ENCODE measurements at regions not wholly inside any gene's neighbourhood (a gene's known extent, or its start where the extent isn't known, plus 50 kb on each side); places are given as distances from the start of the nearest gene placed in this dataset.
A peak's percentile ranks its signal among the peaks of the same experiment; 100 is the strongest.
"Not testable (repeated sequence)": the region's sequence is repeated elsewhere in the genome, so short reads cannot be mapped to it uniquely, and the experiment has no call there.

DNA sequence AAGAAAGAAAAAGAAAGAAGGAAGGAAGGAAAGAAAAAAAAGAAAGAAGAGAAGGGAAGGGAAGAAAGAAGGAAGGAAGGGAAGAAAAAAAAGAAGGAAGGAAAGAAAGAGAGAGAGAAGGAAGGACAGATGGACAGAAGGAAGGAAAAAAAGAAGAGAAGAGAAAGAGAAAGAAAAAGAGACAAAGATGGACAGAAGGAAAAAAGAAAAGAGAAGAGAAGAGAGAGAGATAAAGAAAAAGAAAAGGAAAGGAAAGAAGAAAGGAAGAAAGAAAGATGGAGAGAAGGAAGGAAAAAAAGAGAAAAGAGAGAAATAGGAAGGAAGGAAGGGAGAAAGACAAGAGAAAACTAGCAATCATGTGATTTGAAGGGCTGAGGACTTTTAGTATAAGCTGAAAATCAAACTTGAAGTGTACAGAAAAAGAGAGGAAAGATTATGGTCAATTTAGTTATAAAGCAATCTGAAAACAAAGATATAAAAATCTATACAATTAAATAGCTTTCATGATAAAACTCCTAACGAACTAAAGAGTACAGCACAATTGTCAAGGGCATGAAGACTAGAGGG, 115.3 kb downstream of the LTN1 start:
- no peak for DNase-seq
- no peak for TF ChIP-seq GATA1 (IDR thresholded peaks at IDR 0.05; ENCODE audit: low read depth, low read length)

DNA sequence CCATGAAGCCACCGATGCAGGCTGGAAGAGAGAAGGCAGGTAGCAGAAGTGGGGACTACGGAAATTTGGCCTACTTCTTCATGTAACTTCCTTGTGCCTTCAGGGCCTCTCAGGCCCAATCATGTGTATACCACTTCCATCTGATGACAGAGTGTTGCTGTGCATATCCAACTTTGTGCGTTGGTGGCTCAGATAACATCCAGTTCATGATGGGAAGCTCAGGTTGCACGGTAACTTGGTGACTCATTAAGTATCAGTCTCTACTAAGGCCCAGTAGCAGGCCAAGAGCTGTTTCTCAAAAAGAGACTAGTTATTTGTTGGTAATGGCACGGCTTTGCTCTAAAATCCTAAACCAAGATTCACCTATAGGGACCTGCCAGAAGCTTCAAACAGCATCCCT, 117.6 kb downstream of the LTN1 start:
- DNase-seq, result peak in 1 of 2 experiments; percentile 3
- TF ChIP-seq POLR2A (IDR thresholded peaks at IDR 0.05; ENCODE audit: low read length) (no peak), GATA1 (IDR thresholded peaks at IDR 0.05; ENCODE audit: low read depth, low read length) (no peak)

DNA sequence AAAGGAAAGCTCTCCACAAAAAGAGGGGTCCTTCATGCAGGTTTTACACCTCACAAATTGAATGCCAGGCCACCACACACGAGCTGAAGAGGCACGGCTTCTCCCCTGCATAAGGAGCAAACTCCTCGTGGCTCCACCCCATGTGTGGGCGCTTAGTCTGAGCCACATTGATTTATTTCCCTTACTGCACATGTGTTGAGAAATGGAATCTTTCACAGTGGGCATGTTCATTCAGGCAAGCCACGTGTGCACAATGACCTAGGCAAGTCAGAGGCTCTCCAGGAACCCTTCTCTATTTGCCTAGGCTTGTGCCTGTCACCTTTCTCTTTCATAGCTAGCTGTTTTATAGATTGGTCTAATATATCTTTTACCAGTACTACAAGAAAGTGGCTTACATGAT, 120.5 kb downstream of the LTN1 start:
- DNase-seq, result no peak
- TF ChIP-seq POLR2A (IDR thresholded peaks at IDR 0.05; ENCODE audit: low read length) (no peak), GATA1 (IDR thresholded peaks at IDR 0.05; ENCODE audit: low read depth, low read length) (no peak)

DNA sequence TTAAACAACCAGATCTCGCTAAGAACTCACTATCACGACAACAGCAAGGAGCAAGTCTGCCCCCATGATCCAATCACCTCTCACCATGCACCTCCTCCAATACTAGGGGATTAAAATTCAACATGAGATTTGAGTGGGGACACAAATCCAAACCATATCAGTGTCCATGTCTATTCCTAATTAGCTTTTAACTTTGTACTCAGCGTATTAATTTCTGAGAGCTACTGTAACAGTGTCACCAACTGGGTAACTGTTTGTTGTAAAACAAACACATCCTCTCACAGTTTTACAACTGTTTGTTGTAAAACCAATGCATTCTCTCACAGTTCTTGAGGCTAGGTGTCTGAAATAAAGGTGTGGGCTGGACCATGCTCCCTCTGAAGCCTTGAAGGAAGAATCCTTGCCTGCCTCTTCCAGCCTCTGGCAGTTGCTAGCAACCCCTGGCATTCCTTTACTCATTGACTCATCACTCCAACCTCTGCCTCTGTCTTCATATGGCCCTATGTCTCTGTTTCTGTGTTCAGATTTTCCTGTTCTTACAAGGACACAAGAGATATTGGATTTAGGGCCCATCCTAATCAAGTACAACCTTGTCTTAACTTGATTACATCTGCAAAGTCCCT, 121.2 kb downstream of the LTN1 start:
- TF ChIP-seq GATA1 (IDR thresholded peaks at IDR 0.05; ENCODE audit: low read depth, low read length) (no peak), POLR2A (IDR thresholded peaks at IDR 0.05; ENCODE audit: low read length) (no peak)
- no peak for DNase-seq

DNA sequence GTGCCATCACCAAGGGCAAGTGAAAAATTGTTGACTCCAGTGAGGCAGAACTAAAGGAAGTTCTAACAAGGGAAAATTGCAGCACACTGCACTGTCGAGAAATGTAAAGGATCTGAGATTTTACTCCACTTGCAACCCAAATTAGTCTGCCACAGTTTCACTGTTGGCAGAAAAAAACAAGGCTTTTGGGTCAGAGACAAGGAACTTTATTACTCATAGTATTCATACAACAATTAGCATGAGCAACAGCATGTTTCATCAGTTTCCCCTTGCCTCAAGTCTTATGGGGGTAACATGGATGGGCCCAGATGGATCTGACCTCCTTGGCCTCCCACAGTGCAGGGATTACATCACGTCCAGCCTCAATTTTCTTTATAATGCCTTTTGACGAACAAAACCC, 125.3 kb downstream of the LTN1 start:
- TF ChIP-seq POLR2A (IDR thresholded peaks at IDR 0.05; ENCODE audit: low read length) (no peak), GATA1 (IDR thresholded peaks at IDR 0.05; ENCODE audit: low read depth, low read length) (no peak)
- no peak for DNase-seq

DNA sequence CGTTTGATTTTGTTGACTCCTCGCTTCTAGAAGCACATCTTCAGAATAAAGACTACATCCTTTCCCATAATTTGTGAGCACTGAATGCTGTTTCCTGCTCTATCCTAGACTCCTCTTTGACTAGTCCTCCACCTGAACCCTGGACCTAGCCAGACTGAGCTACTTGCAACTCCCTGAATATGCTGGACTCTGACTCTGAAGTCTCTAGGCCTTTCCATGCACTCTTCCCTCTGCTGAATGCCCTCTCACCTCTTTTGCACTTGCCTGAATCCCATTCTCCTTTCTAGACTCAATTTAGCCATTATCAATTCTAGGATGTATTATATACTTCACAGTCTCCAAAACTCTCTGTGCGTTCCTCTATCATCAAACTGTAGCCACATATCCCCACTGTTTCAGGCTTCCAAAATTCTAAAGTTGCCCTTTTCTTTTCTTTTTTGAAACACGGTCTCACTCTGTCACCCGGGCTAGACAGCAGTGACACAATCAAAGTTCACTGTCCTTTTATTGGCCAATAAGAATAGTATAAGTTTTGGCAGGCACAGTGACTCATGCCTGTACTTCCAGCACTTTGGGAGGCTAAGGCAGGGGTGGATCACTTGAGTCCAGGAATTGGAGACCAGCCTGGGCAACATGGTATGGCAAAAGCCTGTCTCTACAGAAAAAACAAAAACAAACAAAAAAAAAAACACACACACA, 127.0 kb downstream of the LTN1 start:
- TF ChIP-seq POLR2A (IDR thresholded peaks at IDR 0.05; ENCODE audit: low read length), result no peak
- no peak for TF ChIP-seq GATA1 (IDR thresholded peaks at IDR 0.05; ENCODE audit: low read depth, low read length)
- DNase-seq, result no peak

DNA sequence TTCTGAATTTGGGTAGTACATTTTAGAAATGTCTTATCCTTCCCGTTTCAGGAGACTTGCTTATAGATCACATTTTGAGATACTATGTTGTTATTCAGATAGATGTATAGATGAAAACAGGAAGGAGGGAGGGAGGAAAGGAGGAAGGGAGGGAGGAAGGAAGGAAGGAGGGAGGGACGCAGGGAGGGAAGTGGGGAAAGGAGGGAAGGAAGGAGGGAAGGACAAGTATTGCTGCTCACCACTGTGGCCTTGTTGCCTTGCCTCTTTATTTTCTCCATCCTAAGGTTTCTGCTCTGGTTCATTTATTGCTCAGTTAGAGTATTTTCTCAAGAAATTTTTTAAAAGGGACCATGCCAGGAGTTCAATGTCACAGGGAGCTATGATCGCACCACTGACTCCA, 134.3 kb downstream of the LTN1 start:
- TF ChIP-seq GATA1 (IDR thresholded peaks at IDR 0.05; ENCODE audit: low read depth, low read length) (no peak), POLR2A (IDR thresholded peaks at IDR 0.05; ENCODE audit: low read length) (no peak)
- no peak for DNase-seq

DNA sequence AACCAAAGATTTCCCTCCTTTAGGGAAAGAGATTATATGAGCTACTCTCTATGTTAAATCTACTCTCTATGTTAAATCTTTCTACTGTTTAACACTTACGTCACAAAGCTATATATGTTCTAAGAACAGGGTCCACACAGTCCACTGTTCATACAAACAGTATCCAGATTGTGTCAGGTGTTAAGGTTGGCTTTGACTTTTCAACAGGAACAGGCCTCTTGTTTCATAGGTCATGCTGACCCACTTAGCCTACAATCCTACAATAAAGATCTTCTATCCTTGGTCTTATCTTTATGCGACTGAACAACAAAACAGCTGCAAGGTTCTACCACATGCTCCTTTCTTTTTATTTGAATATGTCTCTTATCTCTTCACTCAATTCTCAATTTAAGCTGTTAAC, 134.9 kb downstream of the LTN1 start:
- no peak for DNase-seq
- TF ChIP-seq POLR2A (IDR thresholded peaks at IDR 0.05; ENCODE audit: low read length) (no peak), GATA1 (IDR thresholded peaks at IDR 0.05; ENCODE audit: low read depth, low read length) (no peak)

DNA sequence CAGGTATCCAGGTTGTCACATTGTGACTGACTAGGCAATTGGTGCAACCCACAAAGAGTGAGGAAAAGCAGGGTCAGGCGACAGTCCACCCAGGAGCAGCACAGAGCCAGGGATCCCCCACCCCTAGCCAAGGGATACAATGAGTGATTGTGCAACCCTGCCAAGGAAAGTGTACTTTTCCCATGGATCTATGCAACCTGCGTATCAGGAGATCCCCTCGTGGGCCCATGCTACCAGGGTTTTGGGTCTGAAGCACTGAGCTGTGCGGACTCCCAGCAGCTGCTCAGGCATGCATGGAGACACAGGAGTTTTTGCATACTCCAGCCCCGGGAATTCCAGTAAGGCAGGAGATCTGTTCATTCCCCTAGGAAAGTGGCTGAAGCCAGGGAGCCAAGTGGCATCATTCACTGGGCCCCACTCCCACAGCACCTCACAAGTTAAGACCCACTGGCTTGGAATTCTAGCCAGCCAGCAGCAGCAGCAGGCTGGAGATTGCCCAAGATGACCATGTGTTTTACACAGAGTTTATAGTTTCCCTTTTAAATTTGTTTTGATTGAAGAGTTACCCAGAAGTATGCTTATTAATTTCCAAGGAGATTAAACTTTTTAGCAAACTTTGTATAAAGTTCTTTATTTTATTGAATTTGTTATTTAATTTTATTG, 136.0 kb downstream of the LTN1 start:
- TF ChIP-seq GATA1 (IDR thresholded peaks at IDR 0.05; ENCODE audit: low read depth, low read length) (no peak), POLR2A (IDR thresholded peaks at IDR 0.05; ENCODE audit: low read length) (no peak)
- DNase-seq, result no peak

DNA sequence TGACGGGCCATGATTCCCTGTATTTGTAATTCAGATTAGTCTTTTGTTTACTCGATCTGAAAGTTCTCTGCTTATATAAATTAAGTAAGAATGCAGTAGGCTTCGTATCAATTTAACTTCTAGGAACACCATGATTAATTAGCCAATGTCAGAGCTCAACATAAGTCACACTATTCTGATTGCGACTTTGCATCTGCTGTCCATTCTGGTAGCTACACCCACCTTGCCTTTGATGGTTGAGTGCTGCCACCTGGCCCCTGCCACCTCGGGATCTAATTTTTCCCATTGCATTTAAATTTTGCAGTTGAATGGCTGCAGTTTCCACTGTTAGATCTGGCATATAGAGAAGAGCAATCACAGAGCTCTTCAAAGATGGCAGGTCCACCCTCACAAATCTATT, 140.0 kb downstream of the LTN1 start:
- no peak for TF ChIP-seq GATA1 (IDR thresholded peaks at IDR 0.05; ENCODE audit: low read depth, low read length)
- TF ChIP-seq POLR2A (IDR thresholded peaks at IDR 0.05; ENCODE audit: low read length), result no peak
- DNase-seq, result no peak

DNA sequence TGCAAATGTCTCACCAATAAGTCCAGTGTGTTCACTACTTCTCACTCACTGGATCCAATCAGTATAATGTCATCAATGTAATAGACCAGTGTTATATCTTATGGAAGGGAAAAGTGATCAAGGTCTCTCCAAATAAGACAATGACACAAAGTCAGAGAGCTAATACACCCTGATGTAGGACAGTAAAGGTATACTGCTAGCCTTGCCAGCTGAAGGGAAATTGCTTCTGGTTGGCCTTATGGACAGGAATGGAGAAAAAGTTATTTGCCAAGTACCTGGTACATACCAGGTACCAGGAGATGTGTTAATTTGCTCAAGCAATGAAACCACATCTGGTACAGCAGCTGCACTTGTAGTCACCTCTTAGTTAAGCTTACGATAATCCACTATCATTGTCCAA, 141.0 kb downstream of the LTN1 start:
- DNase-seq, result no peak
- no peak for TF ChIP-seq POLR2A (IDR thresholded peaks at IDR 0.05; ENCODE audit: low read length)
- TF ChIP-seq GATA1 (IDR thresholded peaks at IDR 0.05; ENCODE audit: low read depth, low read length), result no peak

DNA sequence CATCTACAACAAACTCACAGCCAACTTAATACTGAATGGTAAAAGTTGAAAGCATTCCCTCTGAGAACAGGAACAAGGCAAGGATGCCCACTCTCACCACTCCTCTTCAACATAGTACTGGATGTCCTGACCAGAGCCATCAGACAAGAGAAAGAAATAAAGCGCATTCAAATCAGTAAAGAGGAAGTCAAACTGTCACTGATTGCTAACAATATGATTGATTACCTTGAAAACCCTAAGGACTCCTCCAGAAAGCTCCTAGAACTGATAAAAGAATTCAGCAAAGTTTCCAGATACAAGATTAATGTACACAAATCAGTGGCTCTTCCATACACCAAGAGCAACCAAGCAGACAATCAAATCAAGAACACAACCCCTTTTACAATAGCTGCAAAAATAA, 153.4 kb downstream of the LTN1 start:
- DNase-seq, result not testable (repeated sequence)

DNA sequence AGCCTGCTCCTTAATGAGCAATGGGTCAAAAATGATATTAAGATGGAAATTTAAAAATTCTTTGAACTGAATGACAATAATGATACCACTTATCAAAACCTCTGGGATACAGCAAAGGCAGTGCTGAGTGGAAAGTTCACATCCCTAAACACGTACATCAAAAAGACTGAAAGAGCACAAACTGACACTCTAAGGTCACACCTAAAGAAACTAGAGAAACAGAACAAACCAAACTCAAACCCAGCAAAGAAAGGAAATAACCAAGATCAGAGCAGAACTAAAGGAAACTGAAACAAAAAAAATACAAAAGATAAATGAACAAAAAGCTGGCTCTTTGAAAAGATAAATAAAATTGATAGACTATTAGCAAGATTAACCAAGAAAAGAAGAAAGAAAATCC, 155.3 kb downstream of the LTN1 start:
- not testable (repeated sequence) for DNase-seq

DNA sequence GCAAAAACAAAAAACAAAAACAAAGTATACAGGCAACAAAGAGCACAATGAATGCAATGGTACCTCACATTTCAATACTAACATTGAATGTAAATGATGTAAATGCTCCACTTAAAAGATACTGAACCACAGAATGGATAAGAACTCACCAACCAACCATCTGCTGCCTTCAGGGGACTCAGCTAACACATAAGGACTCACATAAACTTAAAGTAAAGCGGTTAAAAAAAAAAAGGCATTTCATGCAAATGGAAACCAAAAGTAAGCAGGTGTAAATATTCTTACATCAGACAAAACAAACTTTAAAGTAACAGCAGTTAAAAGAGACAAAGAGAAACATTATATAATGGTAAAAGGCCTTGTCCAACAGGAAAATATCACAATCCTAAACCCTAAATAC, 156.1 kb downstream of the LTN1 start:
- DNase-seq, result not testable (repeated sequence)
